ENCODE measurements at regions not wholly inside any gene's neighbourhood (a gene's known extent, or its start where the extent isn't known, plus 50 kb on each side); places are given as distances from the start of the nearest gene placed in this dataset.

- TF ChIP-seq TAF1 (IDR thresholded peaks at IDR 0.05; ENCODE audit: borderline replicate concordance, low read depth, low read length) = no peak
- TF ChIP-seq POLR2AphosphoS5 (IDR thresholded peaks at IDR 0.05; ENCODE audit: low read depth, low read length) = no peak
- no peak for TF ChIP-seq POLR2A (IDR thresholded peaks at IDR 0.05; ENCODE audit: low read depth, low read length)
These were observed 548.8 kb upstream of the SMC2 start for GRCh38 chr9:103545260-103545659.
